Sciatic nerve (tissue), 2 donors: ENCODE measurements at regions not wholly inside any gene's neighbourhood (a gene's known extent, or its start where the extent isn't known, plus 50 kb on each side); places are given as distances from the start of the nearest gene placed in this dataset.

Source experiments
- ATAC-seq: fragments of 200-7000 bp; cut with Tn5 transposase; one replicate; pipeline ENCODE4 v1.9.1; 2020; ENCODE audit warnings: mild to moderate bottlenecking, moderate library complexity
- DNase-seq: peaks from one replicate; pipeline ENCODE4 v3.0.0-alpha.2; 2020; ENCODE audit warnings: low spot score
- intact Hi-C: fragments of 100-400 bp; cut with DNase I; formaldehyde crosslinking; loops from one replicate; pipeline ENCODE4 v1.14.2; 2022
- donor health status: DM: no; HTN: no; CAD: no.
- donor health status: DM: no; HTN: no; CAD: no.

DNA sequence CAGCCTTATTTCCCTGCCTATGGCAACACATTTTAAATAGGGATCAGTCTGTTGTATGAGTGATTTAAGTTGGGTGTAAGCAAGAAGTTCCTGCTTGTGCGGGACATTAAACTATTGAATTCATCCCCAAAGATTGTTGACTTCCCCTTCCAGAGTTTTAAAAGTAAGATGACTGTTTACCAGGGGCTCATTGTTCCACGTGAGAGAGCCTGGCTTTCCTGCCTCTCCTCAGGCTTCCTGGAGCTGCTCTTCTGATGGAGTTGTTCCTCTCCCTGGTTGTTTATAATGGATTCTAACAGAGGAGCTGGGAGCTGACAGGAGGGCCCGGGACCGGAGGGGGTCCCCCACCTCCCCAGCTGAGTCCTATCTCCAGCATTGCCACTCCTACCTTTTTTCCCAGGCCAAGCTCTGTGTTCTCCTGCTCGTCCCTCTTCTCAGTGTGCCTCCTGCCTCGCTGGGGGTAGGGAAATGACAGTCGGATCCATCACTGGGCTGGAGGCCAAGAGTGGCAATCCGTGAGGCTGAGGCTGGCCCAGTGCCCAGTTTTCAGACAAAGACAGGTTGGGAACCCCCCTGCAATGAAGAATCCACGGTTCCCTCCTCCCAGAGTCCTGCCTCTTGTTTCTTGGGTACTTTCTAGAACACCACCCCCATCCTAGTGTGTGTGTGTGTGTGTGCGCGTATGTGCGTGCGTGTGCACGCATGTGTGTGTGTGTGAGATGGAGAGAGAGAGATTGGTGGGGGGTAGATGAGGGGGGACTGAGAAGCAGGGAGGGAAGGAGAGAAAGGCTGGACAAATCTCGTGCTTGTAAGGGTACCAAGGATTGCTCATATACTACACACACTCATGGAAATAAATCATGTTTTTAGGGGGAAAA, 123.7 kb upstream of the NFIB start:
- intact Hi-C loops, result no loop called here
- ATAC-seq (peak; percentile 3), DNase-seq (no peak)

DNA sequence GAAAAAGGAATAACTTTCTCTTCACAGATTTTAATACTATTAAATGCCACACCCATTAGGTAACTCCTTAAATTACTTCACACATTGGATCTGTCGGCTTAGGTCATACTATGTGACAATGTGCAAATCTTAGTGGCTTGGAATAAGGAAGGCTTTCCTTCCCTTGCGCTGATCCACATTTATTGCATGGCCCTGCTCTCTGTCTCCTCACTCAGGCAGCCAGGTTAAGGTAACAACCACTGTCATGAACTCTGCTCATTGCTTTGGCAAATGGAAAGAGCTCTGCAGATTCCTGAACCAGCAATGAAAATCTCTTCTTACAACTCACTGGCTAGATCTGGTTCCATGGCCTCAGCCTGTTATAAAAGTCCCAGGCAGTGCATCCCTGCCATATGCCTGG, 121.9 kb upstream of the NFIB start:
- intact Hi-C loops, result no loop called here

GRCh38 chr9:14434971-14435718, 121.2 kb upstream of the NFIB start:
- DNase-seq (no peak), ATAC-seq (no peak)
- intact Hi-C loops, result no loop called here

More for the DNA sequence above, 121.9 kb upstream of the NFIB start:
- ATAC-seq, result no peak
- DNase-seq, result no peak

GRCh38 chr9:14434158-14434504, 120.2 kb upstream of the NFIB start:
- no peak for DNase-seq
- ATAC-seq, result peak; percentile 3
- intact Hi-C loops, result no loop called here

DNA sequence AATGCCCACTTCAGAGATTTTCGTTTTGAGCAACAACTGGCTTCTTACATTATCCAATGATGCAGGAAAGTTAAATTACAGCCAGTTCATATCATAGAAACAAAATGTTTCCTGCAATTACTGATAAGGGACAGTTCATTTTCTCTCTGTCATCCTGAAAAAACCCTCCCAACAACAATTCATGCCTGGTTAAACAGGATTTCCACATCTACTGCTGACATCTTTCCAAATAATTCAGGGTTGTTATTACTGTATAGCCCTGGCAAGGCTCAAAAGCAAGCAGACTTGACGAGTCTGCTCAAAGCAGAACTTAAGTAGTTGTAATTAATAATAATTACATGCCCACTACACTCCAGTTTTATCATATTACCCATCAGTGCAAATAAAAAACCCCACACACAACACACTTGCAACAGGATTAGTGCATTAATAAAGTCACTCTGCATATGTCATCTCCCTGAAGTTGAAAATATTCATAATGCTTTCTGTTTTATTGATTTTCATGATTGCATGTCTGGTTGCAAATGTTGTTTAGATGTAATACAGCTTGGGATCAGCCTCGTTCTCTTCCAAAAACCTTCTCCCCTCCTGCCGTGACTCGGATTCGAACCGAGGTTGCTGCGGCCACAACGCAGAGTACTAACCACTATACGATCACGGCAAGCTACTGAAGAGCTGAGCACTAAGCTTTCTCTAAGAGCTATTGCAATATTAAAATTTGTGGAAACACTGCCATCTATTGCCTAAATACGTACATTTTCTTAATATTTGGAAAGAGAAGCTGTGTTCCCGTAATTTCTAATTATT, 119.6 kb upstream of the NFIB start:
- intact Hi-C loops, result no loop called here
- no peak for DNase-seq
- peak; percentile 87 for ATAC-seq

DNA sequence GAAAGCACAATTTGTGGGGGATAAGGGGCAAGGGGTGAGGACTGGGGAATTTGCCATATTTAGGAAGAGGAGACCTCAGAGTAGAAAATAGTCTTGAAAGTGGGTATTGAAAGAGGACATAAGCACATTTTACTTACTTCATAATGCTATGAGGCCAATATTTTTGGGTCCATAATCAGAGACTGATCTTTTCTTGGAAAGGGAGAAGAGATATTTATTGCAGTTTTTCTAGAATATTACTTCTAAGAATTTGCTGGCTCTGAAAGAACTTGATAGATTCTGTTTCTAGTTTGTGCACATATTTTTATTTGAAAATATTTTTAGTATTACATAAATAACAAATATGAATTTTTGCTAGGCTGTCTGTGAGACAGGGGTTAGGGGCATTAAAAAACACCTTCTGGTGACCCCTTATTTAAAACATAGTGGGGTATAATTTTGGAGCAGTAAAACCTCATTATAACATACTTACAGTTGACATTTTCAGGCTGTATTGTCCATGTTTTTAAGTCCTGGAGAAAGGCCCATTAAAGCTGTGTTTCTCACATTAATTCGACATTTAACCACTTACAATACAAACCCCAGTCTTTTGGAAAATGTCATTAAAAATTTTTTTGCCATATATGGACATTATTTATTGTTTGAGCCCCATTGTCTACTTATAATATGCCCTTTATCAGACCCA, 118.9 kb upstream of the NFIB start:
- intact Hi-C loops, result no loop called here

GRCh38 chr9:14428781-14429230, 114.9 kb upstream of the NFIB start:
- intact Hi-C loops, result loop anchor here (2.0 kb wide), 1 partner anchor 1002 kb away; no protein-coding TSS in a partner anchor
- DNase-seq, result peak; percentile 88
- peak; percentile 70 for ATAC-seq

More for the DNA sequence above, 118.9 kb upstream of the NFIB start:
- DNase-seq (no peak), ATAC-seq (no peak)

DNA sequence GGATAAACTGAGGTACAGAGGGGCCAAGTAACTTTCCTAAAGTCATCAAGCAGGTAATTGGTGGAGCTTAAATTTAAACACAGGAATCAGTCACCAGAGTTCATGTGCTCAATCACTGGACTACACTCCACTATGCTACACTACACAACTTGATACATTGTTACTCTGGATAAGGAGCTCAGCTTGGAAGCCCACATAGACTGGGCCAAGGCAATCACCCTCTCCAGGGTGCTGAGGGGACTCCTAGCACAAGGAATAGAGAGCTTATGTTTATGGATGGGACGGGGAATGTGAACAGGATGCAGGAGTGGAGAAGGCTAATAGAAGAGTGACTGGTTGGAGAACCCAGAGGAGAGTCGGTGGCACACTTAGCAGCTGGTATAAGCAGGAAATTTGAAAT, 113.5 kb upstream of the NFIB start:
- no peak for ATAC-seq
- no peak for DNase-seq
- intact Hi-C loops, result no loop called here

- intact Hi-C loops, result no loop called here
- DNase-seq (no peak), ATAC-seq (no peak)
These were observed 111.0 kb upstream of the NFIB start for GRCh38 chr9:14424983-14425382.

GRCh38 chr9:14424289-14424688, 110.3 kb upstream of the NFIB start:
- no peak for DNase-seq
- intact Hi-C loops, result no loop called here
- no peak for ATAC-seq

- intact Hi-C loops, result no loop called here
- DNase-seq (no peak), ATAC-seq (no peak)
These were observed 109.9 kb upstream of the NFIB start for GRCh38 chr9:14423815-14424261.

GRCh38 chr9:14421291-14421690, 107.3 kb upstream of the NFIB start:
- intact Hi-C loops, result no loop called here
- ATAC-seq (no peak), DNase-seq (no peak)

DNA sequence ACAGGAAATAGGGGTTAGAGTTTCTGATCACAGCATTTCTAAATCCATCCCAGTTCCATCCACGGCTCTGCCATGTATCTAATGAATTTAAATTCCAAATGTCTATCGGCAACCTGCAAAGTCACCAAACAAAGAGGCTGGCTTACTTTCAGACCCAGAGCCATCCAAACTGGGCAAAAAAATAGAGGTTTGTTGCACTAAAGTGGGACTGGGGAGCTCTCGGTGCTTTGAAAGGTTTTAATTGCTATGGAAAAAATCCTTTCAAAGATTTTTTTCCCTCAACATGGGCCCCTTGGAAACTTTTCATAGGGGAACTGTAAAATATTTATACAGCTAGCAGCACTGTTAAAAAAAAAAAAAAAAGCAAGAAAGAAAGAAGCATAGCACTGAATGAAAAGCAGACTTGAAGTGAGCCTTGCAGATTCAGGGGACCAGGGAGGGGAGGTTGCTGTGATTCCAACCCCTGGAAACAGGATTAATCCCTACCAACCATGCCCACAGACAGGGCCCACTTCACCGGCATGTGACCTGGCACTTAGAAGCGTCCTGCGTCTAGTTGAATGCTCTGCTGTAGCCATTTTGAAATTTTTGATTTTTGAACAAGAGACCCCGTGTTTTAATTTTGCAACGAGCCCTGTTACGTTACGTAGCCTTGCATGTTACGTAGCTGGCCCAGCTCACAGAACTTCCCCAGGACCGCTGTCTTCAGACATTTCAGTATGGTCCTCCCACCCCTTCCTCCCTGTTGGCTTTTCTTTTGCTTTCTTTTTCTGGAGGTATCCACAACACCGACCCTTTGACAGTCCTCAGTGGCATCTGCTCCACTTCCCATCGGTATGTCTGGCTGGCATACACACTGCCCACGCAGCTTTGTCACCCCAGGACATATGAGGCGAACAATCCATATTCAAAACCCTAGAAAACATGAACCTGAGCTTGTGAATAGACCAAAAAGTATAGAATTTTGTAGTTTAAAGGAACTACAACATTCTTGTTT, 105.3 kb upstream of the NFIB start:
- DNase-seq, result no peak
- intact Hi-C loops, result no loop called here
- ATAC-seq, result peak; percentile 82

- intact Hi-C loops, result no loop called here
- no peak for ATAC-seq
These were observed 104.5 kb upstream of the NFIB start for GRCh38 chr9:14418301-14418940.

DNA sequence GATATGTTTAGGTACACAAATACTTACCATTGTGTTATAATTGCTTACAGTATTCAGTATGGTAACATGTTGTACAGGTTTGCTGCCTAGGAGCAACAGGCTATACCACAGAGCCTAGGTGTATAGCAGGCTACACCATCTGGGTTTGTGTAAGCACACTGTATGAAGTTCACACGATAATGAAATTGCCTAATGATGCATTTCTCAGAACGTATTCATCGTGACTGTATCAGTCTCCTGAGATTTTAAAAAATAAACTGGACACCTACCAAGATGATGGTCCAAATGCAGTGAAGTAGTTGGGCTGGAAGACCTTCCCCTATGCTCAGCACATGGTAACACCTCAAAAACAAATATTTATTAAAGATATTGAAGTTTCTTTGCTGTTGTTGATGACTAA, 103.3 kb upstream of the NFIB start:
- ATAC-seq, result no peak
- DNase-seq, result no peak
- intact Hi-C loops, result no loop called here

More at GRCh38 chr9:14418301-14418940, 104.5 kb upstream of the NFIB start:
- DNase-seq, result no peak

DNA sequence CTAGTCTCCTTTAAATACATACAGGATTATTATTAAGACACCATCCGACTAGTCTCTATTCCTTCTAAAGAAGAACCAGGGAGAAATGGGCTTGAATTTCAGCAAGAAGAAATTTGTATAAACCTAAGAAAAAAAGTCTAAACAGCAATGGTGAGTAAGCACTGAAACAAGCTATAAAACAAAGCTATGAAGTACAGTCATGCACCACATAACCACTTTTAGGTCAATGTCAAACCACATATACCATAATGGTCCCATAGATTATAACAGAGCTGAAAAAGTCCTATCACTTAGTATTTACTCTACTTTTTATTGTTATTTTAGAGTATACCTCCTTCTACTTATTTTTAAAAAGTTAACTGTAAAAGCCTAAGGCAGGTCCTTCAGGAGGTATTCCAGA, 102.0 kb upstream of the NFIB start:
- DNase-seq (no peak), ATAC-seq (no peak)
- intact Hi-C loops, result no loop called here

- intact Hi-C loops, result no loop called here
- DNase-seq, result no peak
- ATAC-seq, result no peak
These were observed 99.9 kb upstream of the NFIB start for GRCh38 chr9:14413812-14414211.
